Nephron (organoid): ENCODE measurements at regions not wholly inside any gene's neighbourhood (a gene's known extent, or its start where the extent isn't known, plus 50 kb on each side); places are given as distances from the start of the nearest gene placed in this dataset.

ENCODE experiments used
- H3K27ac Mint-ChIP-seq, 3 experiments: 2 replicates each; pipeline ENCODE4 v1.8.0; 2020; ENCODE audit warnings: mixed read lengths in 3 of 3, mild to moderate bottlenecking in 2 of 3, moderate library complexity in 1 of 3
- H3K27me3 Mint-ChIP-seq: 2 replicates; pipeline ENCODE4 v1.8.0; 2021; ENCODE audit warnings: low read depth, mild to moderate bottlenecking, moderate library complexity, mixed read lengths
- H3K36me3 Mint-ChIP-seq: 2 replicates; pipeline ENCODE4 v1.8.0; 2020; ENCODE audit warnings: low read depth, mixed read lengths
- H3K4me1 Mint-ChIP-seq: 2 replicates; pipeline ENCODE4 v1.8.0; 2020; ENCODE audit warnings: mixed read lengths
- H3K4me3 Mint-ChIP-seq, 3 experiments: 2 replicates each; pipeline ENCODE4 v1.8.0; 2020; ENCODE audit warnings: mild to moderate bottlenecking in 3 of 3, mixed read lengths in 3 of 3, moderate library complexity in 2 of 3
- H3K9me3 Mint-ChIP-seq: 2 replicates; pipeline ENCODE4 v1.8.0; 2020; ENCODE audit warnings: mixed read lengths
- CTCF ChIP-seq, 3 experiments: fragments of 200-600 bp; sonication (generic); IDR thresholded peaks; one replicate each; pipeline ENCODE4 v1.5.0; 2021; ENCODE audit warnings: antibody characterized with exemption in 3 of 3; ENCODE audit not compliant: unreplicated experiment in 3 of 3

- Mint-ChIP-seq H3K27me3 (no peaks in the 10 kb centered on the region), H3K9me3 (peaks cover 3% of the 10 kb centered on the region), H3K4me3 (no peak overlapping the region), H3K36me3 (no peaks in the 10 kb centered on the region), H3K27ac (peak overlapping the region in 2 of 3 experiments; percentile 49 to 91), H3K4me1 (peaks cover 54% of the 10 kb centered on the region)
- no peak for TF ChIP-seq CTCF (IDR thresholded peaks at IDR 0.05; ENCODE audit: unreplicated experiment in 3 of 3)
These were observed 194.9 kb upstream of the CDH11 start for GRCh38 chr16:65316808-65317207.

GRCh38 chr16:65315081-65315780 lies 193.4 kb upstream of the CDH11 start:
- H3K27me3 Mint-ChIP-seq = no peaks in the 10 kb centered on the region
- TF ChIP-seq CTCF (IDR thresholded peaks at IDR 0.05; ENCODE audit: unreplicated experiment in 3 of 3) = no peak
- no peaks in the 10 kb centered on the region for H3K36me3 Mint-ChIP-seq
- H3K4me3 Mint-ChIP-seq = peak overlapping the region in 1 of 3 experiments; percentile 25
- peak overlapping the region in 2 of 3 experiments; percentile 75 to 91 for H3K27ac Mint-ChIP-seq
- peaks cover 3% of the 10 kb centered on the region for H3K9me3 Mint-ChIP-seq
- H3K4me1 Mint-ChIP-seq = peaks cover 64% of the 10 kb centered on the region

- H3K4me1 Mint-ChIP-seq = peaks cover 70% of the 10 kb centered on the region
- peak overlapping the region in 1 of 3 experiments; percentile 7 for H3K4me3 Mint-ChIP-seq
- H3K36me3 Mint-ChIP-seq = no peaks in the 10 kb centered on the region
- H3K27ac Mint-ChIP-seq = peak overlapping the region in 2 of 3 experiments; percentile 75 to 91
- no peak for TF ChIP-seq CTCF (IDR thresholded peaks at IDR 0.05; ENCODE audit: unreplicated experiment in 3 of 3)
- H3K9me3 Mint-ChIP-seq = peaks cover 3% of the 10 kb centered on the region
- no peaks in the 10 kb centered on the region for H3K27me3 Mint-ChIP-seq
These were observed 192.8 kb upstream of the CDH11 start for GRCh38 chr16:65314627-65315008.

- Mint-ChIP-seq H3K9me3 (peaks cover 3% of the 10 kb centered on the region), H3K4me3 (no peak overlapping the region), H3K27ac (peak overlapping the region in 2 of 3 experiments; percentile 75 to 91), H3K36me3 (no peaks in the 10 kb centered on the region), H3K27me3 (no peaks in the 10 kb centered on the region), H3K4me1 (peaks cover 75% of the 10 kb centered on the region)
- TF ChIP-seq CTCF (IDR thresholded peaks at IDR 0.05; ENCODE audit: unreplicated experiment in 3 of 3) = no peak
These were observed 192.2 kb upstream of the CDH11 start for GRCh38 chr16:65313936-65314626.

GRCh38 chr16:65312795-65313194 lies 190.9 kb upstream of the CDH11 start:
- H3K4me3 Mint-ChIP-seq = no peak overlapping the region
- peaks cover 3% of the 10 kb centered on the region for H3K9me3 Mint-ChIP-seq
- H3K27ac Mint-ChIP-seq = no peak overlapping the region
- H3K36me3 Mint-ChIP-seq = no peaks in the 10 kb centered on the region
- H3K4me1 Mint-ChIP-seq = peaks cover 70% of the 10 kb centered on the region
- no peaks in the 10 kb centered on the region for H3K27me3 Mint-ChIP-seq
- TF ChIP-seq CTCF (IDR thresholded peaks at IDR 0.05; ENCODE audit: unreplicated experiment in 3 of 3) = no peak
